ENCODE measurements at regions not wholly inside any gene's neighbourhood (a gene's known extent, or its start where the extent isn't known, plus 50 kb on each side); places are given as distances from the start of the nearest gene placed in this dataset.

DNA sequence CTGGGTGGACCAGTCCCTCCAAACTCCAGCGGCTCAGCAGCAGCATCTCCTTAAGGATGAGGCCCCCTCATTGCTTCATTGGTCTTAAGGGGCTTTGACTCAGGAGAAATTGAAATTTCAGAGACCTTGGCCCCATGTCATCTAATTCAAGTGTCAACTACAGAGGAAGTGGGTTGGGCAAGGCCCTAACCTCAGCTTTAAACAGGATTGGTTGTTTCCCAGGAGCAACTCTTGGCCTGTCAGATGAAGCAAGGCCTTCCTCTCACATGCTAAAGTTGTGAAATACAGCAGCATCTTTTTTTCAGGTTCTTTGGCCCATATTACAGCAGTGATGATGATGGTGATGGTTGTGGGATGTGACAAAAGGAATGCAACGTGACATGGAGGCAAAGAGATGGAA lies 348.3 kb downstream of the ICE1 start:
- no peak overlapping the region for H3K4me3 ChIP-seq (ENCODE audit: low read depth, low read length)
- no peaks in the 10 kb centered on the region for H3K36me3 ChIP-seq (replicated peaks)
- no peak for TF ChIP-seq CTCF (IDR thresholded peaks at IDR 0.05; ENCODE audit: low read depth, low read length, missing control alignments)
- H3K27ac ChIP-seq = no peak overlapping the region
- DNase-seq = no peak
- H3K27me3 ChIP-seq (replicated peaks) = no peaks in the 10 kb centered on the region
- in situ Hi-C loops (cut with HindIII; ENCODE audit: low pct_ligation_motif_present, low sequenced_read_pairs) = no loop called here

GRCh38 chr5:5767286-5767928 lies 344.9 kb downstream of the ICE1 start:
- no peak overlapping the region for H3K27ac ChIP-seq
- TF ChIP-seq CTCF (IDR thresholded peaks at IDR 0.05; ENCODE audit: low read depth, low read length, missing control alignments) = no peak
- no peak overlapping the region for H3K4me3 ChIP-seq (ENCODE audit: low read depth, low read length)
- DNase-seq = no peak
- H3K36me3 ChIP-seq (replicated peaks) = no peaks in the 10 kb centered on the region
- H3K27me3 ChIP-seq (replicated peaks) = no peaks in the 10 kb centered on the region
- in situ Hi-C loops (cut with HindIII; ENCODE audit: low pct_ligation_motif_present, low sequenced_read_pairs) = no loop called here

- in situ Hi-C loops (cut with HindIII; ENCODE audit: low pct_ligation_motif_present, low sequenced_read_pairs) = no loop called here
- Histone ChIP-seq H3K27ac (no peak overlapping the region), H3K4me3 (ENCODE audit: low read depth, low read length) (no peak overlapping the region), H3K36me3 (replicated peaks) (no peaks in the 10 kb centered on the region), H3K27me3 (replicated peaks) (no peaks in the 10 kb centered on the region)
- DNase-seq = no peak
- TF ChIP-seq CTCF (IDR thresholded peaks at IDR 0.05; ENCODE audit: low read depth, low read length, missing control alignments) = no peak
Measured at GRCh38 chr5:5765066-5765850, 342.8 kb downstream of the ICE1 start.

- TF ChIP-seq CTCF (IDR thresholded peaks at IDR 0.05; ENCODE audit: low read depth, low read length, missing control alignments) = no peak
- in situ Hi-C loops (cut with HindIII; ENCODE audit: low pct_ligation_motif_present, low sequenced_read_pairs) = no loop called here
- Histone ChIP-seq H3K4me3 (ENCODE audit: low read depth, low read length) (no peak overlapping the region), H3K27ac (no peak overlapping the region), H3K27me3 (replicated peaks) (no peaks in the 10 kb centered on the region), H3K36me3 (replicated peaks) (no peaks in the 10 kb centered on the region)
- no peak for DNase-seq
Measured at GRCh38 chr5:5764246-5764645, 341.8 kb downstream of the ICE1 start.

DNA sequence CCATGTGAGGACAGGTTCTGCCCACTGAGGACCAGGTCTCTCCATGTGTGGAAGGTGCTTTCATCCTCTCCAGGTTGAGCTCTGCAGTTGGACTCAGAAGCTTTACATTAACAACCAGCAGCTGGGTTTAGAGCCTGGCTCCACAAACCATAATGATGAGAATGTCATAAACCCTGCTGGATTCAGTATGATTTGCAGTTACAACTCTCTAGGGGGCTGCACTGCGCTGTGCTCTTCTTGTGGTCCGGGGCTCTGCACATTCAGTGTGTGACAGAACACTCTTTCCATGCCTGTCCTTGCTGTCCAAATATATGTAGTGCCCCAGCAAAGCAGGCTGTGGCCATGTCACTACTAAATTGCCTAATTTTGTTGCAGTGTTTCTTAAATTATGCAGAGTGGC lies 334.3 kb downstream of the ICE1 start:
- no peak overlapping the region for H3K27ac ChIP-seq
- H3K27me3 ChIP-seq (replicated peaks) = no peaks in the 10 kb centered on the region
- in situ Hi-C loops (cut with HindIII; ENCODE audit: low pct_ligation_motif_present, low sequenced_read_pairs) = no loop called here
- H3K4me3 ChIP-seq (ENCODE audit: low read depth, low read length) = no peak overlapping the region
- no peak for DNase-seq
- TF ChIP-seq CTCF (IDR thresholded peaks at IDR 0.05; ENCODE audit: low read depth, low read length, missing control alignments) = no peak
- H3K36me3 ChIP-seq (replicated peaks) = no peaks in the 10 kb centered on the region
